GM12878 (cell line): ENCODE measurements at regions not wholly inside any gene's neighbourhood (a gene's known extent, or its start where the extent isn't known, plus 50 kb on each side); places are given as distances from the start of the nearest gene placed in this dataset.

Source experiments
- CTCF ChIP-seq, 3 experiments: IDR thresholded peaks in 2 of 3; conservative IDR thresholded peaks in 1 of 3; 2 replicates each; pipeline ENCODE4 v1.5.1; 2011; ENCODE audit warnings: low read depth in 3 of 3, low read length in 3 of 3, mild to moderate bottlenecking in 3 of 3, control low read depth in 2 of 3, moderate library complexity in 2 of 3, inconsistent platforms in 1 of 3, mixed read lengths in 1 of 3; ENCODE audit not compliant: control insufficient read depth in 2 of 3, insufficient read depth in 1 of 3; ENCODE audit errors: extremely low read depth in 1 of 3
- EZH2 ChIP-seq: IDR thresholded peaks from 2 replicates; pipeline ENCODE4 v1.6.1; 2012; ENCODE audit warnings: low read depth, mild to moderate bottlenecking, control low read depth, inconsistent platforms, low read length, borderline replicate concordance; ENCODE audit not compliant: control insufficient read depth
- HDAC6 ChIP-seq: fragments of 200-600 bp; sonication (generic); IDR thresholded peaks from one replicate; pipeline ENCODE4 v1.8.0; 2017; ENCODE audit warnings: antibody characterized with exemption; ENCODE audit not compliant: unreplicated experiment
- NR2C1 ChIP-seq: fragments of 450-650 bp; IDR thresholded peaks from 2 replicates; pipeline ENCODE4 v1.6.1; 2017; ENCODE audit warnings: antibody characterized with exemption, mild to moderate bottlenecking, moderate library complexity

- TF ChIP-seq HDAC6 (no peak), CTCF (IDR thresholded peaks at IDR 0.05 in 2 of 3, conservative IDR thresholded peaks at IDR 0.05 in 1 of 3; ENCODE audit: control insufficient read depth in 2 of 3, extremely low read depth in 1 of 3, insufficient read depth in 1 of 3, low read depth in 3 of 3, low read length in 3 of 3) (no peak), EZH2 (no peak), NR2C1 (no peak)
These were observed 119.2 kb downstream of the TM2D1 start for GRCh38 chr1:61605607-61606321.
